GM12878 (cell line): ENCODE measurements at regions not wholly inside any gene's neighbourhood (a gene's known extent, or its start where the extent isn't known, plus 50 kb on each side); places are given as distances from the start of the nearest gene placed in this dataset.

ENCODE experiments used
- ATAC-seq: fragments of 200-7000 bp; cut with Tn5 transposase; 3 replicates; pipeline ENCODE4 v1.9.1; 2020; ENCODE audit warnings: mild to moderate bottlenecking, moderate library complexity
- BruUV-seq: library from RNA; stranded (reverse); fragments of 400-500 nt; replicated peaks from 2 replicates; lab custom pipeline; 2021; lab: Mats Ljungman, UMichigan
- CTCF ChIA-PET: fragments of 300-600 bp; sonication (Branson Sonifier 250); formaldehyde crosslinking; extraction: SDS; loops from one replicate; lab custom pipeline; 2021; ENCODE audit warnings: inconsistent platforms; lab: Yijun Ruan, JAX
- POLR2A ChIA-PET: fragments of 350-600 bp; formaldehyde crosslinking; extraction: SDS; loops from one replicate; lab custom pipeline; 2021; ENCODE audit warnings: inconsistent platforms; lab: Charles Lee
- RAD21 ChIA-PET: fragments of 300-600 bp; sonication (Branson Sonifier 250); formaldehyde crosslinking; loops from one replicate; lab custom pipeline; 2023; ENCODE audit warnings: antibody characterized with exemption; ENCODE audit not compliant: unreplicated experiment; lab: Charles Lee
- SMC1A ChIA-PET: fragments of 300-600 bp; sonication (Branson Sonifier 250); formaldehyde crosslinking; loops from one replicate; lab custom pipeline; 2023; ENCODE audit not compliant: unreplicated experiment, uncharacterized antibody; lab: Charles Lee
- DNase-seq: peaks from one replicate; pipeline ENCODE4 v3.0.0-alpha.2; 2011; ENCODE audit warnings: low read depth, low spot score
- FAIRE-seq: peaks from 3 replicates; lab custom pipeline; 2011; peaks lifted over from hg19 to GRCh38; lab: Jason Lieb, UNC
- H2AFZ ChIP-seq: 2 replicates; pipeline ENCODE4 v1.6.0; 2011; ENCODE audit warnings: low read depth, low read length, control low read depth; ENCODE audit not compliant: control insufficient read depth
- H3K27ac ChIP-seq: 2 replicates; pipeline ENCODE4 v1.5.1; 2011; ENCODE audit warnings: control low read depth; ENCODE audit not compliant: control insufficient read depth, insufficient read depth
- H3K27me3 ChIP-seq, 2 experiments: replicated peaks in 1 of 2; 2 replicates each; pipeline versions ENCODE4 v1.6.0 to v1.6.1; 2011; ENCODE audit warnings: low read length in 1 of 2; ENCODE audit not compliant: control insufficient read depth in 2 of 2, insufficient read depth in 2 of 2
- H3K36me3 ChIP-seq, 2 experiments: 2 replicates each; pipeline ENCODE4 v1.5.1; 2011; ENCODE audit warnings: low read length in 1 of 2; ENCODE audit not compliant: control insufficient read depth in 2 of 2, insufficient read depth in 2 of 2
- H3K4me1 ChIP-seq: 2 replicates; pipeline ENCODE4 v1.6.1; 2011; ENCODE audit warnings: mild to moderate bottlenecking, low read length, moderate library complexity, mixed read lengths; ENCODE audit not compliant: control insufficient read depth, insufficient read depth
- H3K4me2 ChIP-seq: 2 replicates; pipeline ENCODE4 v1.6.0; 2011; ENCODE audit warnings: control low read depth; ENCODE audit not compliant: control insufficient read depth, insufficient read depth
- H3K4me3 ChIP-seq: fragments of 200-600 bp; sonication (generic); 2 replicates; pipeline ENCODE4 v1.5.1; 2016
- H3K79me2 ChIP-seq: 2 replicates; pipeline ENCODE4 v1.6.0; 2011; ENCODE audit warnings: low read length; ENCODE audit not compliant: control insufficient read depth, insufficient read depth
- H3K9ac ChIP-seq: 2 replicates; pipeline ENCODE4 v1.8.0; 2011; ENCODE audit warnings: low read length, control low read depth, mixed read lengths; ENCODE audit not compliant: control insufficient read depth, insufficient read depth
- H3K9me3 ChIP-seq: replicated peaks from 3 replicates; pipeline ENCODE4 v1.5.1; 2011; ENCODE audit warnings: mild to moderate bottlenecking, low read length; ENCODE audit not compliant: control insufficient read depth, insufficient read depth
- H4K20me1 ChIP-seq: 2 replicates; pipeline ENCODE4 v1.6.0; 2011; ENCODE audit not compliant: control insufficient read depth, insufficient read depth
- BCL11A ChIP-seq: IDR thresholded peaks from 2 replicates; pipeline ENCODE4 v1.6.1; 2011; ENCODE audit warnings: low read depth, low read length
- CBX3 ChIP-seq: fragments of 200-600 bp; sonication (generic); IDR thresholded peaks from 2 replicates; pipeline ENCODE4 v1.6.1; 2016; ENCODE audit warnings: low read depth, borderline replicate concordance
- CEBPB ChIP-seq, 2 experiments: fragments of 150-350 bp in 1 of 2; IDR thresholded peaks; 2 replicates each; pipeline ENCODE4 v1.6.1; 2012 to 2014; ENCODE audit warnings: low read depth in 2 of 2, low read length in 2 of 2, borderline replicate concordance in 1 of 2, inconsistent platforms in 1 of 2
- CUX1 ChIP-seq: IDR thresholded peaks from 2 replicates; pipeline ENCODE4 v1.6.1; 2012; ENCODE audit warnings: improper control_type of control experiment, low read depth, low read length; ENCODE audit not compliant: insufficient replicate concordance
- GABPA ChIP-seq: IDR thresholded peaks from 2 replicates; pipeline ENCODE4 v1.6.1; 2014; ENCODE audit warnings: antibody characterized with exemption, low read depth, mild to moderate bottlenecking, inconsistent platforms
- NBN ChIP-seq: fragments of 450-650 bp; IDR thresholded peaks from 2 replicates; pipeline ENCODE4 v1.6.1; 2016
- NFYA ChIP-seq: IDR thresholded peaks from 2 replicates; pipeline ENCODE4 v1.6.1; 2011; ENCODE audit warnings: low read depth, mild to moderate bottlenecking, low read length, improper control_type of control experiment, borderline replicate concordance
- NKRF ChIP-seq: fragments of 450-650 bp; conservative IDR thresholded peaks from 2 replicates; pipeline ENCODE4 v1.6.1; 2017; ENCODE audit warnings: mild to moderate bottlenecking, moderate library complexity
- SIX5 ChIP-seq: IDR thresholded peaks from 2 replicates; pipeline ENCODE4 v1.6.1; 2011; ENCODE audit warnings: mild to moderate bottlenecking, low read depth, low read length, moderate library complexity; ENCODE audit not compliant: severe bottlenecking
- SRF ChIP-seq, 2 experiments: IDR thresholded peaks; 2 replicates each; pipeline ENCODE4 v1.6.1; 2011; ENCODE audit warnings: low read depth in 2 of 2, low read length in 2 of 2, mild to moderate bottlenecking in 1 of 2, moderate library complexity in 1 of 2
- ZNF274 ChIP-seq: IDR thresholded peaks from one replicate; pipeline ENCODE4 v1.8.0; 2011; ENCODE audit not compliant: insufficient read length, insufficient read depth
- WGBS: methylation state at CpG from one replicate; pipeline ENCODE4 v1.1.6; 2016; ENCODE audit warnings: low lambda C conversion rate; ENCODE audit not compliant: insufficient replicate concordance, insufficient coverage; ENCODE audit errors: missing lambda C conversion rate; 5-methylcytosine and 5-hydroxymethylcytosine counted together
- in situ Hi-C: fragments of 300-500 bp; cut with MboI; formaldehyde crosslinking; loops from 9 replicates; pipeline ENCODE4 v1.14.3; 2018; ENCODE audit warnings: mixed read lengths
- intact Hi-C: fragments of 100-400 bp; cut with micrococcal nuclease; formaldehyde crosslinking; loops from one replicate; pipeline ENCODE4 v1.14.2; 2022; ENCODE audit not compliant: unreplicated experiment
- TF ChIP-seq, protein P1 (sequence below): IDR thresholded peaks from 2 replicates; pipeline ENCODE4 v1.6.1; 2011; ENCODE audit warnings: low read depth, mild to moderate bottlenecking, low read length, moderate library complexity, borderline replicate concordance; ENCODE audit errors: extremely low read depth
- TF ChIP-seq, protein P2 (sequence below): fragments of 450-650 bp; formaldehyde crosslinking; IDR thresholded peaks from 2 replicates; pipeline ENCODE4 v1.5.0; 2022; ENCODE audit warnings: mild to moderate bottlenecking, missing genetic modification characterization

DNA sequence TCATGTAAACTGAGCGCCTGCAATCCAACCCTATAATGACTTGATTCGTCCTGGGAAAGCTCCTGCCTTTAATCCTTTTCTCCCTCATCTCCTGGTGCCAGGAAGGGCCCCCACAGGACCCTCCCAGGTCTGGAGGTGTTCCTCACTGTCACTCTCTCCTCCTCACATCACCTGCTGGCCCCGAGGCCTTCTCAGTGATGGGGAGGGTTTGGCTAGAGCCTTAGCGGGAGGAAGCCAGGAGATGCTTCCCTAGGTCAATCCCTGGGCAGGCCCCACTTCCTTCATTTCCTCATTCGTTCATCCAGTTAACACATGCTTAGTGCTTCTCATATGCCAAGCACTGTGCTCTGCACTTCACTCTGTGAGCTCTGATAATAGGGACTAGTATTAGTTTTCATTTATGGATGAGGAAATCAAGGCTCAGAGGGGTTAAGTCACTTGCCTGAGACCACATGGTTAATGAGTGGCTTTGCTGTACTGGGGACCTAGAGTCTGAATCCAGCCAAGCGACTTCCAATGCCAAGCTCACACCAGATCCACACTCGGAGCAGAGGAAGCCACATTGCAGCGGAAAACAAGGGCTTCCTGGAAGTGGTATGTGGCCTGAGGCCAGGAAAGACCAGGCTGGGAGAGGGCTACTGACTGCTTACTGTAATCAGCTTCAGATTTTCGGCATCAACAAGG lies 50.3 kb upstream of the CHRNB4 start:
- BruUV-seq = no TSS peak
- POLR2A ChIA-PET = no interaction called here
- in situ Hi-C loops (no loop called here), intact Hi-C loops (no loop called here)
- no peaks in the 10 kb centered on the region for H3K9me3 ChIP-seq
- no peak overlapping the region for H2AFZ ChIP-seq
- no peak overlapping the region for H3K4me3 ChIP-seq
- H3K36me3 ChIP-seq = no peaks in the 10 kb centered on the region
- WGBS = 13% methylated on average over 9 of the region's 9 CpGs
- H3K27me3 ChIP-seq = no peaks in the 10 kb centered on the region; a peak in 1 of 4 replicates
- peaks cover 4% of the 10 kb centered on the region for H3K4me1 ChIP-seq
- DNase-seq (no peak), ATAC-seq (no peak), FAIRE-seq (no peak)
- no peaks in the 10 kb centered on the region for H4K20me1 ChIP-seq
- SMC1A ChIA-PET = no interaction called here
- no peak overlapping the region for H3K27ac ChIP-seq
- CTCF ChIA-PET = no interaction called here
- no peak overlapping the region for H3K9ac ChIP-seq
- no peak overlapping the region for H3K4me2 ChIP-seq
- RAD21 ChIA-PET = no interaction called here
- no peaks in the 10 kb centered on the region for H3K79me2 ChIP-seq
- TF ChIP-seq SRF (IDR thresholded peaks at IDR 0.05; ENCODE audit: low read depth in 2 of 2, low read length in 2 of 2) = no peak
- TF ChIP-seq SIX5 = no peak
- TF ChIP-seq, protein P1, sequence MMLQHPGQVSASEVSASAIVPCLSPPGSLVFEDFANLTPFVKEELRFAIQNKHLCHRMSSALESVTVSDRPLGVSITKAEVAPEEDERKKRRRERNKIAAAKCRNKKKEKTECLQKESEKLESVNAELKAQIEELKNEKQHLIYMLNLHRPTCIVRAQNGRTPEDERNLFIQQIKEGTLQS = no peak
- TF ChIP-seq NFYA = no peak
- no peak for TF ChIP-seq GABPA
- TF ChIP-seq, protein P2, sequence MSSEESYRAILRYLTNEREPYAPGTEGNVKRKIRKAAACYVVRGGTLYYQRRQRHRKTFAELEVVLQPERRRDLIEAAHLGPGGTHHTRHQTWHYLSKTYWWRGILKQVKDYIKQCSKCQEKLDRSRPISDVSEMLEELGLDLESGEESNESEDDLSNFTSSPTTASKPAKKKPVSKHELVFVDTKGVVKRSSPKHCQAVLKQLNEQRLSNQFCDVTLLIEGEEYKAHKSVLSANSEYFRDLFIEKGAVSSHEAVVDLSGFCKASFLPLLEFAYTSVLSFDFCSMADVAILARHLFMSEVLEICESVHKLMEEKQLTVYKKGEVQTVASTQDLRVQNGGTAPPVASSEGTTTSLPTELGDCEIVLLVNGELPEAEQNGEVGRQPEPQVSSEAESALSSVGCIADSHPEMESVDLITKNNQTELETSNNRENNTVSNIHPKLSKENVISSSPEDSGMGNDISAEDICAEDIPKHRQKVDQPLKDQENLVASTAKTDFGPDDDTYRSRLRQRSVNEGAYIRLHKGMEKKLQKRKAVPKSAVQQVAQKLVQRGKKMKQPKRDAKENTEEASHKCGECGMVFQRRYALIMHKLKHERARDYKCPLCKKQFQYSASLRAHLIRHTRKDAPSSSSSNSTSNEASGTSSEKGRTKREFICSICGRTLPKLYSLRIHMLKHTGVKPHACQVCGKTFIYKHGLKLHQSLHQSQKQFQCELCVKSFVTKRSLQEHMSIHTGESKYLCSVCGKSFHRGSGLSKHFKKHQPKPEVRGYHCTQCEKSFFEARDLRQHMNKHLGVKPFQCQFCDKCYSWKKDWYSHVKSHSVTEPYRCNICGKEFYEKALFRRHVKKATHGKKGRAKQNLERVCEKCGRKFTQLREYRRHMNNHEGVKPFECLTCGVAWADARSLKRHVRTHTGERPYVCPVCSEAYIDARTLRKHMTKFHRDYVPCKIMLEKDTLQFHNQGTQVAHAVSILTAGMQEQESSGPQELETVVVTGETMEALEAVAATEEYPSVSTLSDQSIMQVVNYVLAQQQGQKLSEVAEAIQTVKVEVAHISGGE (CRISPR knock-in tag) = no peak
- no peak for TF ChIP-seq NKRF
- no peak for TF ChIP-seq CBX3
- no peak for TF ChIP-seq BCL11A
- no peak for TF ChIP-seq NBN
- TF ChIP-seq CUX1 = no peak
- no peak for TF ChIP-seq ZNF274
- no peak for TF ChIP-seq CEBPB (IDR thresholded peaks at IDR 0.05; ENCODE audit: borderline replicate concordance in 1 of 2, low read depth in 2 of 2, low read length in 2 of 2)
